NT2/D1 (cell line): ENCODE measurements at regions not wholly inside any gene's neighbourhood (a gene's known extent, or its start where the extent isn't known, plus 50 kb on each side); places are given as distances from the start of the nearest gene placed in this dataset.

Experiments used
- DNase-seq: peaks from one replicate; pipeline ENCODE4 v3.0.0-alpha.2; 2011; ENCODE audit warnings: low read depth, low spot score
- H3K27me3 ChIP-seq: 2 replicates; pipeline ENCODE4 v1.6.0; 2011; ENCODE audit warnings: mild to moderate bottlenecking; ENCODE audit not compliant: insufficient read length, insufficient read depth
- H3K36me3 ChIP-seq: 2 replicates; pipeline ENCODE4 v1.6.1; 2011; ENCODE audit warnings: mild to moderate bottlenecking, low read length, mixed read lengths; ENCODE audit not compliant: insufficient read depth, insufficient read length
- H3K4me1 ChIP-seq: 2 replicates; pipeline ENCODE4 v1.5.1; 2011; ENCODE audit not compliant: insufficient read depth, insufficient read length
- H3K4me3 ChIP-seq: 2 replicates; pipeline ENCODE4 v1.5.1; 2011; ENCODE audit warnings: low read depth; ENCODE audit not compliant: insufficient read length
- H3K9ac ChIP-seq: 2 replicates; pipeline ENCODE4 v1.6.0; 2011; ENCODE audit warnings: low read depth; ENCODE audit not compliant: insufficient read length
- H3K9me3 ChIP-seq: 2 replicates; pipeline ENCODE4 v1.5.1; 2011; ENCODE audit warnings: mild to moderate bottlenecking, low read length; ENCODE audit not compliant: insufficient read depth
- SUZ12 ChIP-seq: IDR thresholded peaks from 2 replicates; pipeline ENCODE4 v1.6.1; 2011; ENCODE audit not compliant: insufficient read length, insufficient read depth; ENCODE audit errors: extremely low read depth
- YY1 ChIP-seq: IDR thresholded peaks from 2 replicates; pipeline ENCODE4 v1.6.1; 2011; ENCODE audit not compliant: insufficient read length, insufficient read depth
- ZNF274 ChIP-seq: IDR thresholded peaks from 2 replicates; pipeline ENCODE4 v1.6.1; 2011; ENCODE audit warnings: mild to moderate bottlenecking, low read depth, low read length

DNA sequence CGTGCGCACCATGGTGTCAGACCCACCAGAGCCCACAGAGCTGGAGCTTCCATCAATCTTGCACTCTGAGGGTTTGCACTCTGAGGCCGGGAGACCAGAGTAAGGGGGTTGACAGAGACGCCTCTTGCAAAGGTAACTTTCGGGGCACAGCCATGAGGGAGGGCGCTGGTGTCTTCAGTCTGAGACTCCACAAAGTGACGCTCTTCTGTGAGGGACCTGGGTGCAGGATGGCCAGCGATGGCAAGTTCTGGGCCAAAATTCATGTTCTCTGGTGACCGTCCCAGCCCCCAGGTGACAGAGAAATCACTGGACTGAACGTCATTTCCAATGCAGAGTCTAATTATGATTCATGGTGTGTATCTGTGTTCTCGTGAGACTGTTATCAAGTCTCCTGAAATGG is 1395.2 kb downstream of the TBC1D22A start:
- no peak for DNase-seq
- no peak overlapping the region for H3K4me3 ChIP-seq
- no peaks in the 10 kb centered on the region for H3K27me3 ChIP-seq
- no peaks in the 10 kb centered on the region for H3K36me3 ChIP-seq
- no peaks in the 10 kb centered on the region for H3K9me3 ChIP-seq
- no peak overlapping the region for H3K9ac ChIP-seq
- TF ChIP-seq YY1: no peak
- TF ChIP-seq SUZ12: no peak
- no peak for TF ChIP-seq ZNF274
- H3K4me1 ChIP-seq: no peaks in the 10 kb centered on the region

DNA sequence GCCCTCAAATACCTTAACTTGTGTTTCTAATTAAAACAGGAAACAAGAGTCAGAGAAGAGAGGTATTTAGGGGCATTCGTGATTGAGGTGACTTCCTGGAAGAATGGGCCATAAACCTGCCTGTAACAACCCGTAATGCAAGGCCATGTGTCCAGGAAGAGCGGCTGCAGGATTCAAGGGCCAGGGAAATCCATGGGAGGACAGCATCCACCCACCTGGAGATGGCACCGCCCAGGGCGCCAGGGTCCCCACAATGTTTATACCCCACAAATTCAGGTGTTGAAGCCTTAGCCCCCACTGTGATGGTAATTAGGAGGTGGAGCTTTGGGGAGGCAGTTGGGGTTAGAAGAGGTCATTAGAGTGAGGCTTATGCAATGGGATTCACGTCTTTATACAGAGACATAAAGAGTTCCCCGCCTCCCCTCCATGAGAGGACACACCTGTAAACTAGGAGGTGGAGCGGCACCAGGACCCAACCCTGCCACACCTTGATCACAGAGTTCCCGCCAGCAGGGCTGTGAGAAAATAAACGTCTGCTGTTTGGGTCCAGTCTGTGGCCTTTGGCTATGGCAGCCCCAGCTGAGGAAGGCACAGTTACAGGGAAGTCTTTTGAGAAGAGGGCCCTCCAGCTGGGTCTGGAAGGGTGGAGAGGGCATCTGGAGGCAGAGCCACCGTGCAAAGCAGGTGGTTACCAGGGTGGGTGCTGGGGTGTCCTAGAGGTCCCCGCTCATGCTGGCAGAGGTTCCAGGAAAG is 1394.3 kb downstream of the TBC1D22A start:
- Histone ChIP-seq H3K4me1 (no peaks in the 10 kb centered on the region), H3K4me3 (no peak overlapping the region), H3K27me3 (no peaks in the 10 kb centered on the region), H3K9ac (no peak overlapping the region), H3K36me3 (no peaks in the 10 kb centered on the region), H3K9me3 (no peaks in the 10 kb centered on the region)
- TF ChIP-seq ZNF274 (no peak), SUZ12 (no peak), YY1 (no peak)
- no peak for DNase-seq

DNA sequence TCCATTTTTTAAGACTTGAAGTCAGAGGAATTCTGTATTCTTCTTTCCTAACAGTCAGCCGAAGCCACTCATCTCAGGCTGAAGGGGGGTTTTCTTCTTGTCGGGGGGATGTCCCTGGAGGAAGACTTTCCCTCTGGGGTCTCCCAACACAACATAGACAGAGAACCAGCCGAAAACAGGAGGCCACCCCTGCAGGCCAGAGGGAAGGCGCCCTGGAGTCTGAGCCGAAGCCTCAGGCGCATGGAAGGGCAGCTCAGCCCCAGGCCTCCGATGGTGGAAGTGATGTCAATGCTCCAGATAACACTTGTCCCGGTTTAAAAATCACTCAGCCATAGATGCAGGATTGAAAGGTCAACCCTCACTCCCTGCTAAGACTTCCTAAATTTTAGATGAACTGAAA is 1393.0 kb downstream of the TBC1D22A start:
- TF ChIP-seq SUZ12 (no peak), YY1 (no peak), ZNF274 (no peak)
- Histone ChIP-seq H3K4me3 (no peak overlapping the region), H3K9ac (no peak overlapping the region), H3K27me3 (no peaks in the 10 kb centered on the region), H3K9me3 (no peaks in the 10 kb centered on the region), H3K4me1 (no peaks in the 10 kb centered on the region), H3K36me3 (no peaks in the 10 kb centered on the region)
- DNase-seq: no peak

DNA sequence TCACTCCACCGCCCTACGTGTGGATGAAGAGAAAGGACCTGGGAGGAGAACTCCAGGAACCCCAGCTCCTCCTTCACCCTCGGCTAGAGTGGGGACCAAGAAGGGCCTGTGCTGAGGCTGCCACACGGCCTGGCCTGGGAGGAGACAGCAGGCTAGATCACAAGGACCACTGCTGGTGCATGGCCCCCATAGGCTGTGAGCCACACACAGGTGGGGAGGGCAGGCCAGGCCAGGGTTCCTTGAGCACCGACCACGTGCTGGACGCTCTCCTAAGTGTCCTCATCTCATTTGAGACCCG is 1392.4 kb downstream of the TBC1D22A start:
- Histone ChIP-seq H3K9me3 (no peaks in the 10 kb centered on the region), H3K9ac (no peak overlapping the region), H3K36me3 (no peaks in the 10 kb centered on the region), H3K4me1 (no peaks in the 10 kb centered on the region), H3K4me3 (no peak overlapping the region), H3K27me3 (no peaks in the 10 kb centered on the region)
- no peak for TF ChIP-seq SUZ12
- no peak for TF ChIP-seq YY1
- no peak for DNase-seq

DNA sequence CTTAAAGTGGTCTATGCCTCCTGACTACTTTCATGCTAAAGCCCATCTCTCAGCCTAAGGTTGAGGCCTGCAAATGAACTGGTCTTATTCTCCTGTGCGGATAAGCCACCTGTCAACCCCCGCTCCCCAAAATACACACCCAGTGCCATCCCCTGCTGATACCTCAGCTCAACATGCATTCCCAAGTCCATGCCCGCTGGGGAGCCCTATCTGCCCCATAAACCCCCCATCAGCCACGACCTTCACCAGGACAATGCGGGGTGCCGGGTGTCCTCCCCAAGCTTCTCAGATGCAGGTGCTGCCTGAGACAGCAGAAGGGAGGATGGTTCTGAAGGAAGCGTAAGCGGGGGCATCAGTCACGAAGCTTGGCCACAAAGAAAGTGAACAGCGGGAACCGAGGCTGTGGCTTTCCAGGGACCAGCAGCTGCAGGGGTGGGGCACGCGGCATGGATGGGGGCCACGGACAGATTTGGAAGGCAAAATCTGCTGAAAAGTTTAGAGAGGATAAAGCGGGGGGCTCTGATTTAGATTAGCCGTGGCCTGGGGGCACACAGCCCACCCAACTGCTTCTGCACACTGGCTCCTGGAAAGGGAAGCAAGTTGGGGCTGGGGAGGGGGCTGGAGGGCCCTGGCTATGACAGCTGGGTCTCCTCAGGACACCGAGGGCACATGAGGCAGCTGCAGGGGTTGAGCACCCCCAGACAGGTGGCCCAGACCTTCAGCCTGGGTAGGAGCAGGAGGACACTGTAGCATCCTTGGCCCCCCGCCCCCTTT is 1391.9 kb downstream of the TBC1D22A start:
- H3K4me3 ChIP-seq: no peak overlapping the region
- no peak for DNase-seq
- no peaks in the 10 kb centered on the region for H3K27me3 ChIP-seq
- H3K36me3 ChIP-seq: no peaks in the 10 kb centered on the region
- H3K9me3 ChIP-seq: no peaks in the 10 kb centered on the region
- no peak overlapping the region for H3K9ac ChIP-seq
- TF ChIP-seq YY1 (no peak), ZNF274 (no peak), SUZ12 (no peak)
- H3K4me1 ChIP-seq: no peaks in the 10 kb centered on the region

DNA sequence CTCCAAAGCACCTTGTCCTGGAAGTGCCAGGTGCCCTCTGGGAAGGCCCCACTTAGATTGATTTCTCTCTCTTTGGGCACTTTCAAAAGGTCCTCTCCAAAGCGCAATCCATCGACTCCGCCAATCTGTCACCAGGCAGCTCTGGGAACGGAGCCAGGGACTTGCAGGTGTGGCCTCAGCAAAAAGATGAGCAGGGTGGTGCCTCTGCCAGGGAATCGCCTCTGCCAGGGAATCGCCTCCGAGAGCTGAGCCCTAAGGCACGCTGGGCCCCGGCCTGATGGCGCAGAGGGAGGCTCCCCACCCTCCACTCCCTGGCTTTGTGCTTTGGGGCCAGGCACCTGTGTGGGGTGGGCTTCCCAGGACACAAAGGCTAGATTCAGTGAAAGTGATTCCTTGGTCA is 1391.3 kb downstream of the TBC1D22A start:
- no peak for DNase-seq
- no peak overlapping the region for H3K4me3 ChIP-seq
- H3K36me3 ChIP-seq: no peaks in the 10 kb centered on the region
- no peaks in the 10 kb centered on the region for H3K4me1 ChIP-seq
- H3K9me3 ChIP-seq: no peaks in the 10 kb centered on the region
- H3K27me3 ChIP-seq: no peaks in the 10 kb centered on the region
- TF ChIP-seq ZNF274 (no peak), YY1 (no peak), SUZ12 (no peak)
- H3K9ac ChIP-seq: no peak overlapping the region

DNA sequence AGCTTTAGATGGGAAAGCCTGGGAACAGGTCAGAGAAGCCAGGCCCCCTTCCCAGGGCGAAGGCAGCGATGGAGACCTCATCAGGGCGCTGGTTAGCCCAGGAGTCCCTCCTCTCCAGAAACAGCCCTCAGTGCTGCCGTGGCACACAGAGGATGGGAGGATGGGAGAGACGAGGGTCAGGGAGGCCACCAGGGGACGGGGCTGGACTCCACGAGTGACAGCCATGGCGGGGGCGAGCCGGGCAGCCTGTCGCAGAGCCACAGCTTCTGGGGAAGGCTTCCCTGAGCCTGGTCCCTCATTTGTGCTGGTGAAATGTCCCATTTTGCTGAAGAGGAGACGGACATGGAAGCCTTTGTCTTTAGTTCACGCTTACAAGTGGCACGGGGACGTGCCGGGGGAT is 1390.5 kb downstream of the TBC1D22A start:
- Histone ChIP-seq H3K9ac (no peak overlapping the region), H3K9me3 (no peaks in the 10 kb centered on the region), H3K4me3 (no peak overlapping the region), H3K4me1 (no peaks in the 10 kb centered on the region), H3K36me3 (no peaks in the 10 kb centered on the region), H3K27me3 (no peaks in the 10 kb centered on the region)
- TF ChIP-seq SUZ12 (no peak), YY1 (no peak), ZNF274 (no peak)
- DNase-seq: no peak
